ENCODE measurements at regions not wholly inside any gene's neighbourhood (a gene's known extent, or its start where the extent isn't known, plus 50 kb on each side); places are given as distances from the start of the nearest gene placed in this dataset.
"Not testable (repeated sequence)": the region's sequence is repeated elsewhere in the genome, so short reads cannot be mapped to it uniquely, and the experiment has no call there.

DNA sequence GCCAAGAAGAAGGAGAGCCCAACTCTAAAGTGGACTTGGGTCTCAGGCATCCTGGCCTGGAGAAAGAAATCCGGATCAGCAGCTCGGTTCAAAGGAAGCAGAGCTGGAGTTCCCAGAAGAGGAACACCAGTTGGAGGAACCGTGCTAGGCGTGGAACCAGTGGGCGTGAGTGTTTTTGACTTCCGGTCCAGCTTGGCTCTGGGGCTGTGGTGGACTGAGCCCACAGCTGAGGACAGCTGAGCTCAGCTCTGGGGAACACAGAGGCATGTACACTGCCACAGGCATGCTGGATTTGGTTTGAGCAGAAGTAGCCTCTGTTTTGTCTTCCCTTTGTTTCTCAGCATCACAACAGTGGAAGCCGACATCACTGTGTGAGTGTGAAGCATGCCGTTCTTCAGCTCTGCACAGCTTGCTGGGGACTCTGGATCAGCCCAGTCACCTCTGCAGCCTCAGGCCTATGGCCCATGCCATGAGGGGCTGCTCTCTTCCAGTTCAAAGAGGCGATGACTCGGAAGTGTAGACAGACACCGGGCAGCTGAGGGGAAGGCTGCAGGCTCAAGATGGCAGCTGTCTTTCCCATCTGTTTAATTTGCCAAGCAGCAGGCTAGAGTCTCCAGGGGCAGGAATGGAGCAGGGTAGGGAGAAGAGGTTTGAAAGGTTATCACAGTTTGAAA lies 185.8 kb upstream of the UBE3A start:
- no peak for DNase-seq (ENCODE audit: low spot score)

DNA sequence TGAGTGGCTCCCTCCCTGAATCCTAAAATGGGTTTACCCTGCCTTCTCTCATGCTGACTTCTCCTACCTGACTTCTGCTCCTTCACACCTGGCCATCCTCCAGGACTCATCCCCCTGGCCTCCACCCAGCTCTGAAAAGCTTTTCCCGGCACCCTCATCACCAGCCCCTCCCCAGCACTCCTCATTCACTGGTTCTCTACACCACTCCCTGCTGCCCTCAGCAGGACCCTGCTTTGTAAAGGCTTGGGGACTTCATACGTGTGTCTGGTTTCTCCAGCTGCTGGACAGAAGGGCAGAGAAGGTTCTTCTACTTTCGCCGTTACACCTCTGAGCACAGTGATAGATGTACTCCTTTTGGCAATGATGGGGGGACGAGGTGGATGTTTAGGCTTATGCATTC lies 184.9 kb upstream of the UBE3A start:
- DNase-seq (ENCODE audit: low spot score) = no peak

DNA sequence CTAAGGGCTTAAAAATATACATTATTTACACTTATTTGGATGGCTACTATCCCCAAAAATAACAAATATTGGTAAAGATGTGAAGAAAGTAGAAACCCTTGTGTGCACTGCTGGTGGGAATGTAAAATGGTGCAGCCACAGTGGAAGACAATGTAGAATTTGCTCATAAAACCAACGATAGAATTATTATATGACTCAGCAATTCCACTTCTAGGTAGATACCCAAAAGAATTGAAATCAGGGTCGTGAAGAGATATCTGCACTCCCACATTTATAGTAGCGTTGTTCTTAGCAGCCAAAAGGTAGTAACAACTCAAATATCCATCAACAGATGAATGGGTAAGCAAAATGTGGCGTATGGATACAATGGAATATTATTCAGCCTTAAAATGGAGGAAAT lies 181.6 kb upstream of the UBE3A start:
- DNase-seq (ENCODE audit: low spot score) = no peak

DNA sequence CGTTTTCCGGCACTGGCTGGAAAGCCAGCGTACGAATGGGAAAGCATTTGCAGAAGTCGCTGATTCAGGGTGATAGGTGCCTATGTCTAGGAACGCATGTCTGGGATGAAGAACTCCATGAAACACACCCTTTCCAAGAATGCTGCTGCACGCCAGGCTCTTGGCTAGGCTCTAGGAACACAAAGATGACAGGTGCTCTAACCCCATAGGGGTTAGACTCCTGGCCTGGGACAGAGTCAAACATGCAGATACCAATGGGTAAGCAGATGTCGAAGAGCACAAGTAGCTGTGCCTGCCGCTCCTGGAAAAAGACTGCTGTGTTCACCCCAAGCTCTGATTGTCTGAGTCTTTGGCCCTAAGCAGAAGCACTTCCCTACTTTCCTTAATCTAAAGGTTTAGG lies 180.9 kb upstream of the UBE3A start:
- DNase-seq (ENCODE audit: low spot score) = no peak

DNA sequence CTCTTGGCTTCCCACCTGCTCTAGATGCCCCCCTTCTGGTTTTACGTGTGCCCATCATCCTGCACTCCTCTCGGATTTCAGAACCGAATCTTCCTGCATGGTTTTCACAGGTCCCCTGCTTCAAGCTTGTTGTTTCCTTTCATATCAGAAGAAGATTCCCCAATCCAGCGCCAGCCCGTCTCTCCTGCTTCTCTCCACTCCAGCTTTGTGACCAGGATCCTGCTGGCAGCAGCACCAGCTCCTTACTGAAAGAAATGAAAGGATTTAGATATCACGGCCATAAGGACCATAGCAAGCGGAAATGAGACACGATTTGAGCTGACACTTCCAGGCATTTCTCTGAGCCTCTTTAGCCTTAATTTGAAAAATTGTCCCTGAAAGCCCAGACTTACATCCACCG lies 180.3 kb upstream of the UBE3A start:
- no peak for DNase-seq (ENCODE audit: low spot score)

DNA sequence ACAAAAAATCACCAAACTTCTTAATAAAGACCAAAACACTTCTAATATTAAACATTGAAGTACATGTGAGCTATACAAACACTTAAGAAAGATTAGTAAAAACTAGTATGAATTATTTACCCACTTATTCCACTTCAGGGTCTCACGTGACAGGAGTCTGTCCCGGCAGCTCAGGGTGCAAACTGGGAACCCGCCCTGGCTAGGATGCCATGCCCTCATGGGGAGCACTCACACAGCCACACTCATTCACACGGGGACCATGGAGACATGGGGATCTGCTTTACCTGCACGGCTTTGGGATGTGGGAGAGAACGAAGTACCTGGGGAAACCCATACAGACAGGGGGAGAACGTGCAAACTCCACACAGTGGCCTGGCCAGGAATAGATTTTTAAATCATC lies 179.3 kb upstream of the UBE3A start:
- no peak for DNase-seq (ENCODE audit: low spot score)

DNA sequence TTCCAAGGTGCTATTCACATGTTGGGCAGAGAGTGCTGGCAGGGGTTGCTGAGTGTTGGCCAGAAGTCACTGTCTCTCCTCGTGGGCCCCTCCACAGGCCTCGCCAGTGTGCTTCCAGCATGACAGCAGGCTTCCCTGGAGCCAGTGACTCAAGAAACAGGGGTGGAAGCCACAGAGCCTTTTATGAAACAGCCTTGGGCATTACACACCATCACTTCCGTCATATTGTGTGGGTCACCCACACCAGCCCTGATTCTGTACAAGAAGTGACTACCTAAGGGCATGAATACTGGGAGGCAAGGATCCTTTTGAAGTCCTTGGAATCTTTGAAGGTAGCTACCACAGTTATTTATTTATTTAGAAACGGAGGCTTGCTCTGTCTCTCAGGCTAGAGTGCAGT lies 177.6 kb upstream of the UBE3A start:
- no peak for DNase-seq (ENCODE audit: low spot score)

DNA sequence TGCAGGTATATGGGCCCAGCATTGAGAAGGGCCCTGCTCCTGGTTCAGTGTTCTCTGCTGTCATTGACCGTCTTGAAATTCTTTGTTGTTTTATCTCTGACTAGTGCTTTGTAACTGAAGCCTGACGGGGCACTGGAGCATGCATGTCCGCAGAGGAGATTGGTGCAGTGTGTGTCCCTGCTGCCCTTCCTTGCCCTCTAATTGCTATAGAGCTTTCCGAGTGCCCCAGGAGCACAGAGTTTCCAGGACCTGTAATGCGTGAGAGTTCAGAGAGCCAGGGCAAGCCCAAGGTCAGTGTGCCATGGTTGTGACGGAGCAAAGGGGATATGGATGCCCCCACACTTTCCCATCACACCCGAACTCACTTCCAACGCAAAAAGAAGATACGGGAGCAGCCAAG lies 174.3 kb upstream of the UBE3A start:
- DNase-seq (ENCODE audit: low spot score) = no peak

DNA sequence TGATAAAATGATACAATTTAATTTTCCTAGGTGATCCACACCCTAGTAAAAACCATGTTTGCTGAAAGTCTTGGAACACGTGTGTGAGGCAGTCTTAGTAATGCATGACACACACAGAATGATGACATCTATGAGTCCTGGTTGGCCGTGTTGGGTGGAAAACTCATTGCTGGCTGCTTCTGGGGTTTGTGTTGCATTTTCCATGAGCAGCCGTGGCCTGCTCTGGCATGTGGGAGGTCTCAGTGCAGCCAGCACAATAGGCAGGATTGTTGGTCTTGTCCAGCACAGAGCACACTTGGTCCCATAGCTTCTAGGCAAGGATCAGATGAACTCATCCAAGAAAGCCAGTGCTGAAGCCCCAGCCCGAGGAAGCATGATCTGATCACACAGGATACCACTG lies 172.8 kb upstream of the UBE3A start:
- DNase-seq (ENCODE audit: low spot score) = peak; percentile 7

DNA sequence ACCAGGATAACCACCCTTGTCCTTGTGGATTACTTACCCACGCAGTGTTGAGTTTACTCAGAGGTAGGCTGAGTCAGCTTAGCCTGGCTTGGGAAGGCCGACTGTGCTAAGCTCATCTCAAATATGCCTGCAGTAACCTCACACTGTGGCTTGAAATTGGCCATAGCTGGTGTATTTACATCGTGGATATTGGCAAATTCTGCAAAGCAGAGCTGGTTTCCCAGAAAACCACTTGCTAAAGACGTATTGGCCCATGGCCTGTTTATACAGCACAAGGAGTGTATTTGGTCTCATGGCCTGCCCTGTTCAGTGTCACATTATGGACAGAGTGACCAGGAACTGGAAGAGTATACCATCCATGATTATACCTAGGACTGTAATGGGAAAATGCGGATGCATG lies 170.5 kb upstream of the UBE3A start:
- no peak for DNase-seq (ENCODE audit: low spot score)

DNA sequence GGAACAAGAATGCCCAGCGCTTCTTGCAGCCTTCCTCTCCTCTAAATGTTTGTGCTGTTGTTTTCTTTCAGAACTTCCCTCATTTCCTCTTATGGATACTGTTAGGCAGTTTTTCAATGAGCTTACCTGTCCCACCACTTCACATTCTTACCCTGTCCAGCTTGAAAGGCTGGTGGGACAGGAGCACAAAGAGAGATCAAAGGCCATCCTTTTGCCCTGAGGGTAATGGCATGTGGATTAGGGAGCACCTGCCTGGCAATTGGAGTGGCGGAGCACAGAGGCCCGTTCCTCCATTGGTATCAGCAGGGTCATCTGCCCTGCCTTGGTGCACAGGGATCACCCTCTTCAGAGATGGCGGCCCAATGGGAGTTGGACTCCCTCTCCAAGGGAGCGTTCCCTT lies 170.1 kb upstream of the UBE3A start:
- no peak for DNase-seq (ENCODE audit: low spot score)

DNA sequence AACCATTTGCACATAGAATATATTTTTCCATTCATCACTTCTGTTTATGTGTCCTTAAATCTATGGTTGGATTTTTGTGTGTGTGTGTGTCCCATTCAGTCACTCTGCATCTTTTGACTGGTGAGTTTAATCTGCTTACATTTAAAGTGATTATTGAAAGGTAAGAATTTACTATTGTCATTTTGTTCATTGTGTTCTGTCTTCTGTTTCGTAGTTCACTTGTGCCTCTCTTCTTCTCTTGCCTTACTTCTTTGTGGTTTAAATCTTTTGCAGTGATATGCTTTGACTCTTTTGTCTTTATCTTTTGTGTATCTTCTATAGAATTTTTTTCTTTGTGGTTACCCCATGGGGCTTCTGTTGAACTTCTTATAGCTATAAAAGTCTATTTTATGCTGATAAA lies 166.3 kb upstream of the UBE3A start:
- no peak for DNase-seq (ENCODE audit: low spot score)

DNA sequence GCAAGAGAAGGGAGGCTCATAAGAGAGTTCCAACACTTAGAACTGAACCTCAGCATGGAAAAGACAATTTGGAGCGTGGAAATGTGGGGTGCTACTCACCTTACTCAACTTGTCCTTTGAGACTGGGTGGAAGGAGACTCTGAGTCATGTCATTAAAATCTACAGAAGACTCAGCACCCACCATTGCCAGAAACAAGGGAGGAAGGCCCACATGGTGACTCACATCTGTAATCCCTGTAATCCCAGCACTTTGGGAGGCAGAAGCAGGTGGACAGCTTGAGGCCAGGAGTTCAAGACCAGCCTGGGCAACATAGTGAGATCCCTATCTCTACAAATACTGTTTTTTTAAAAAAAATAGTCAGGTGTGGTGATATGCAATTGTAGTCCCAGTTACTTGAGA lies 161.9 kb upstream of the UBE3A start:
- DNase-seq (ENCODE audit: low spot score) = no peak

DNA sequence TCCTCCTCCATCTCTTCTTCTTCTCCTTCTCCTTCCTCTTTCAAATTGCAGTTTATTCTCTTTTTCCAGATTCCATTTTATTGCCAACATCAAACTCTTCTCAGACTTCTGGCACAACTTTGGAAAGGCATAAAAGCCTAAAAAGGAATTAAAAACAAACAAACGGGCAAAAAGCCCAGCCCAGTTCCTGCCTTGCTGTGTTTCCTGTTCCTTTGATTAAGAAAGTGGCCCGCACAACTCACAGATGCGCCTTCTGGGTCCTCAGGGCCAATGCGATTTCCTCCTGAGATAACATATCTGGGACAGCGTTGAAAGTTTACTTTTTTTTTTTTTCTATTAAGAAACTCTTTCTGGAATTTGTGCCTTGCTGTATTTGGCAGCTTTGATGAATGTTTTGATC lies 158.7 kb upstream of the UBE3A start:
- peak; percentile 3 for DNase-seq (ENCODE audit: low spot score)

DNA sequence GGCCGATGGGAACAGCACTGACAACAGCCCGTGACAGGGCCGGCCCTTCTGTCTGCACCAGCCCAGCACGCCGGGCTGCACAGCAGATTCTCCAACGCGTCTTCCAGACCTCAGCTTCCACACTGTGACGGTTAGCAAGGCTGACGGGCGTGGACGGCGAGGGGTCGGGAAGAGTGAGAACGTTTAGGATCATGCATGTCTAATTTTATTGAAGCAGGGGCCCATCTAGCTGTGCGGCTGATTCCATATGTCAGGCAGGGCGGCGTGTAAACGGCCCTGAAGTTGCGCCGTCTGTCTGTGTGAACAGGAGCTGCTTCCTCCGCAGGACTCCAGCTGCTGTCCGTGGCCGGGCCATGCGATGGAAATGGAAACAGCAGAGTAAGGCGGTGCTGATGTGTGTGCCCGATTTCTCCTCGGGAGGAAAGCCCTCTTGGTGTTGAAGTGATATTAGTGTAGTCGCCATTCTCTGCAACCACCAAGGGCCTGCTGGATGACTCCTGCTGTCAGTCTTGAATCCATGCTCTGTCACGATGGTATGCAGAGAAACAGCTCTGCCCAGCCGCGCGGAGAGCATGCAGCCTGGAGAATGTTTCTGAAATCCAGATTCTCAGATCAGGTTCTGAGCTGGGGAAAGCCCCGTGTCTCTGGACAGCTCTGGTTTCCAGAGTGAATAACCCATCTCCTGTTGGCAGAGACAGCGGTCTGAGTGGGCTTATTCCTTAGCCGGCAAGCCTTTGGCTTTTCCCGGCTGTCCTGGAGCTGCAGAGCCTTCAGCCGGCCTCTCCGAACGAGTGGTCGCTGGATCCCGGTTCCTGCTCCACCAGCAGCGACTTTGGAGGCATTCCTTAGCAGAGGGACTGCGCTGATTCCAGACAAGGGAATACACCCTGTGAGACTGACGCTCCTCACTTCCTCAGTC lies 158.1 kb upstream of the UBE3A start:
- DNase-seq (ENCODE audit: low spot score) = no peak

DNA sequence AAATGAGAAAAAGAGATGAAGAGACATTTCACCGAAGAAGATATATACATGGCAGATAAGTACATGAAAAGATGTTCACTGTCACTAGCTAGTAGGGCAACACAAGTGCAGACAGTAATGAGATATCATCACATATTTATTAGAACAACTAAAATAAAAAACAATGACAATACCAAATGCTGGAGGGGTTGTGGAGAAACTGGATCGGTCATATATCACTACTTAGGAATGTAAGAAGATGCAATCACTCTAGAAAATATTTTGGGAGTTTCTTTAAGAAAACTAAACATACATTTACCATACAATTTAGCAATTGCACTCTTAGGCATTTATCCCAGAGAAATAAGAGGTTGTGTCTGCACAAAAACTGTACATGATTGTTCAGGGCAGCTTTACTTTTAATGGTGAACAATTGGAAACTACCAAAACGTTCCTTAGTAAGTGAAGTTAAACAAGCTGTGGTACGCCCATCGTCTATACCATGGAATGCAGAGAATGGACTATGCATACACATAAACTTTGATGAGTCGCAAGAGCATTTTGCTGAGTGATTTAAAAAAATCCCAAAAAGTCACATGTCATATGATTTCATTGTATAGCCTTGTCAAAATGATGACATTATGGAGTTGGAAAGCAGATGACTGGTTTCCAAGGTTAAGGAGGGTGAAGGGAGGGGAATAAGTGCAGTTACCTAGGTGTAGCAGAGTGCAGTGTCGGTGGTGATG lies 149.0 kb upstream of the UBE3A start:
- no peak for DNase-seq (ENCODE audit: low spot score)

DNA sequence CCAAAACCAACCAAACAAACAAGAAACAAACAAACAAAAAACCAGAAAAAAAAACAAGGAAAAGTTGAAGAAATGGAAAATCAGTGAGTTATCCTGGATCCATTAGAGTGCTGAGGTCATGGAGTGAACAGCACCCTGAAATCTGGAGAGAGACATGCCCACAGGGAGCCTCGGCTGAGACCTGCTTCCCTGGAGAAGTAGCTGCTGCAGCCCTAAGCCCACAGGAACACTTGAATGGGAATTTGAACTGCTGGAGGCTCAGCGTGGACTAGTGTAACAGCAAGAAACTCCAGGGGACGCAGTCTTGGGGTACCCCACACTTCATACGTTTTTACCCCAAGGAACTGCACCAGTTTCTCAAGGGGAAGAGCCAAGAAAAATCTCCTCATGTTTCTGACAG lies 144.1 kb upstream of the UBE3A start:
- no peak for DNase-seq (ENCODE audit: low spot score)

DNA sequence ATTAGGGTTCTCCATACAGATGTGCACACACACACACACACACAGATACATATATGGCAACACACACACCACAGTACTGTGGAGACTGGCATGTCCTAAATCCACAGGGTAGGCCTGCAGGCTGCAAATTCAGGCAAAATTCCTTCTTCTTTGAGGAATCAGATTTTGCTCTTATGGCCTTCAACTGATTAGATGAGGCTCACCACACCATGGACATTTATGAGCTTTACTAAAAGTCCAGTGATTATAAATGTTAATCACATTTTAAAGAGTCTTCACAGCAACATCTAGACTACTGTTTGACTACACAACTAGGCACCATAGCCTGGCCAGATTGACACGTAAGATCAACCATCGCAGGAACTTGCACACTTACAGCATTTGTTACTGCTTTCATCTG lies 140.3 kb upstream of the UBE3A start:
- DNase-seq (ENCODE audit: low spot score) = no peak

DNA sequence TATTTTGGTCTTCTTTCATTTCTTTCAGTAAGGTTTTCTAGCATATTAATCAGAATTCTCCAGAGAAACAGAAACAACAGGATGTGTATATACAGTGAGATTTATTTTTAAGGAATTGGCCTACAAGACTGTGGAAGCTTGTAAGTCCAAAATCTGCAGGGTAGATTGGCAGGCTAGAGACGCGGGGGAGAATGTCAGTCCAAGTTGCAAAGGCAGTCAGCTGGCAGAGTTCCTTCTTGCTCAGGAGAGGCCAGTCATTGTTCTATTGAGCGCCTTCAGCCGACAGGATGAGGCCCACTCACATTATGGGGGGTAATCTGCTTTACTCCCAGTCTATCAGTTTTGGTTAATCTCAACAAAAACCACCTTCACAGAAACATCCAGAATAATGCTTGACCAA lies 133.4 kb upstream of the UBE3A start:
- DNase-seq (ENCODE audit: low spot score) = no peak

DNA sequence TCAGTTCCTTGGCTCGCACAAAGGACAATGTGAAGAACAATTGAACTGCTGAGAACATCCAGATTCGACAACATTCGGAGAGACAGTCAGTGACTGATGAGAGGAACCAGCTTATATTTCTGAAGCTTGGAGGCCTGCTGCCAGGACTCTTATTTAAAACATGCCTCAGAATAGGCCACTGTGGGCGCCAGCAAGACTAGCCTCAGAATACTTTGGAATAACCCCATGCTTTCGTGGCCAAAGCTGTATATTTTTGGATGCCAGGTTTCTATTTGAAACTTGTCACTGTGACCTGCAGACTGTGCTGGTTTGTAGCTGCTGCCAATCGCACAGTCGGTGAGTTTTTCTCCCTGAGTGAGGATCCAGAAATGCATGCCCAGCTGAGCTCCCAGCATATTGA lies 129.9 kb upstream of the UBE3A start:
- peak; percentile 9 for DNase-seq (ENCODE audit: low spot score)

DNA sequence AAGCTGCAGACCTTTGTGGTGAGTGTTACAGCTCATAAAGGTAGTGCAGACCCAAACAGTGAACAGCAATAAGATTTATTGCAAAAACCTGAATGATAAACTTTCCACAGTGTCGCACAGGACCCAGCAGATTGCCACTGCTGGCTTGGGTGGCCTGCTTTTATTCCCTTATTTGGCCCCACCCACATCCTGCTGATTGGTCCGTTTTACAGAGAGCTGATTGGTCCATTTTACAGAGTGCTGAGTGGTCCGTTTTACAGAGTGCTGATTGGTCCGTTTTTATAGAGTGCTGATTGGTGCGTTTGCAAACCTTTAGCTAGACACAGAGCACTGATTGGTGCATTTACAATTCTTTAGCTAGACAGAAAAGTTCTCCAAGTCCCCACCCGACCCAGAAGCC lies 127.7 kb upstream of the UBE3A start:
- not testable (repeated sequence) for DNase-seq (ENCODE audit: low spot score)

DNA sequence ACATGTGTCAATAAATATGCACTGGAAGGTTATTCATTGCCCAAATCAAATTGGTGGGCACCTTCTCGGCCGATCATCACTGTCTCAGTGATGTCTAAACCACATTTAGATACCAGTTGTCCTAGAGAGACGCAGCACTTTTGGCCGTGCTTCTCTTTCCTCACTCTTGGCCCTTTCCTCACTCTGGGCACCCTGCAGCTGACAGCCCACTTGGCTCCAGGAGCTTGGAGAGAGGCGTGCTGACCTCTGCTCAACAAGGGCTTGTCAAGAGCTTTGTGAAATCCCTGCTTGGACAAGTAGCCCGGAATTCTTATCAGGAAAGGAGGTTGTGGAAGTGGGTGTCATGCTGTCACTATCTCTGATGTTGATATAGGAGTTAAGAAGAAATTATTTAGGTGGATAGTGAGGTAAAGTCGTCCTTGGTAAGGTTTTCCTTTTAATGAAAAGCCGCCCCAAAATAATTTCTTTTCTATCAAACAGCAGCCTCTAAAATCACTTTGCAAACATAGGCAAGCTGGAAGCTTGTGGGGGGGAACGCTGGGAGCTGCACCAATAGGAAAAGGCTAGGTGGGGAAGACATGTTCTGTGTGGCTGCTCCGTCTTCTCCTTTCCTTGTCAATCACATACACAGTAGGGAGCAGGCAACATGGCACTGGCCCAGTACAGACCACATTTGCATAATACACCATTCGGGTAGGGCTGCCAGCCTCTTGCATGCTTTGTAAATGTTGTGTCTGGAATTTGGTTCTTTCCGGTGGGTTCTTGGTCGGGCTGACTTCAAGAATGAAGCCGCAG lies 126.8 kb upstream of the UBE3A start:
- DNase-seq (ENCODE audit: low spot score) = no peak

Data from putamen (tissue), 1 donor.